COLO668 (cell line): ENCODE measurements at regions not wholly inside any gene's neighbourhood (a gene's known extent, or its start where the extent isn't known, plus 50 kb on each side); places are given as distances from the start of the nearest gene placed in this dataset.

Experiments used
- DNase-seq: peaks from one replicate; lab custom pipeline; 2025; ENCODE audit not compliant: unreplicated experiment; lab: John Stamatoyannopoulos, UW

DNA sequence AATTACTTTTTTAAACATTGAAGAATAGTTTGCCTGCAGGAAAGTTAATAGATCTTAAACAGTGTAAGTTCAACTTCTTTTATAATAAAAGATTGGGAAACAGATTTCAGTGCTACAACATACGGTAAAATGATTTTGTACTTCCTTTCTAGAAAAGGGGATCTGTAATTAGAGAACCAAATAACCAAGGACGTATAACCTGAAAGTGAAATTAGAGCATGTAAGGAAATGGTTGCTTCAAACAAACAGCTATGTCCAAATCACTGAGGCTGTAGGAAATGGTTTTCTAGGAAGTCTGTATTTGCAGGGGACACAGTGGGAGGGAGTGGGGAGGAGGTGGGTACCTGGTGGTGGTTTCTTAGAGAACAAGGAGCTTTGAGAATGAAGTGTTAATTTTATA, 57.9 kb upstream of the EXOC6 start:
- no peak for DNase-seq

DNA sequence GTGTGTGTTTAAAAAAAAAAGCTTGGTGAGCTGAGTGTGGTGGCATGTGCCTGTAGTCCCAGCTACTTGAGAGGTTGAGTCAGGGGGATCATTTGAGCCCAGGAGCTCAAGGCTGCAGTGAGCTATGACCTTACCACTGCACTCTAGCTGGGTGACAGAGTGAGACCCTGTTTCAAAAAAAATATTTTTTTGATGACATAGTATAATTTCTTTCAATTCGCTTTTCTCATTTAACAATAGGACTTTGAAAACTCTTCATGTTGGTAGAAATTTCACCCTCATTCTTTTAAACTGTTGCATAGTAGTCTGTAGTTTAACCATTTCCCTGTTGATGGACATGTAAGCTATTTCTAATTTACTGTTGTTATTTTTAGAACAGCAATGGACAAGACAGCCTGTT, 55.7 kb upstream of the EXOC6 start:
- DNase-seq, result no peak
